HuH-7.5 (cell line): ENCODE measurements at regions not wholly inside any gene's neighbourhood (a gene's known extent, or its start where the extent isn't known, plus 50 kb on each side); places are given as distances from the start of the nearest gene placed in this dataset.
"Not testable (repeated sequence)": the region's sequence is repeated elsewhere in the genome, so short reads cannot be mapped to it uniquely, and the experiment has no call there.

Experiments
- DNase-seq: peaks from one replicate; pipeline ENCODE4 v3.0.0; 2011; ENCODE audit warnings: low spot score

DNA sequence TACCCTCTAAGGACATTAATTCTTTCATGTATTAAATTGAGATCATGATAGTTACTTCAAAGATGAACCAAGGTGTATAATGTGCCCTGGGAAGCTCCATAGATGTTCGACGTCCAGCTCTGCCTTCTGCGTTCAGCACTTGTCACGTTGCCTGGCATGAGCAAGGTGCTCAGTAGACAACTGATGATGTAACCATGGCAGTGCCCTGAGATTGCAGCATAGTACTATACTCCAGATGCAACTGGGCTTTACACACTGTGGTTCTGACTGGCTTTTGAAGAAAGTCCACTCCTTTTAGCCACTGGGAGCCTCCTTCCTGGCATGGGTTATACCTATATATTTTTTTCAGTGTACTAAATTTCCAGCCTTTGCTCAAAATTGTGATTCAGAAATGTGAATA lies 355.8 kb upstream of the SORCS1 start:
- DNase-seq = no peak

DNA sequence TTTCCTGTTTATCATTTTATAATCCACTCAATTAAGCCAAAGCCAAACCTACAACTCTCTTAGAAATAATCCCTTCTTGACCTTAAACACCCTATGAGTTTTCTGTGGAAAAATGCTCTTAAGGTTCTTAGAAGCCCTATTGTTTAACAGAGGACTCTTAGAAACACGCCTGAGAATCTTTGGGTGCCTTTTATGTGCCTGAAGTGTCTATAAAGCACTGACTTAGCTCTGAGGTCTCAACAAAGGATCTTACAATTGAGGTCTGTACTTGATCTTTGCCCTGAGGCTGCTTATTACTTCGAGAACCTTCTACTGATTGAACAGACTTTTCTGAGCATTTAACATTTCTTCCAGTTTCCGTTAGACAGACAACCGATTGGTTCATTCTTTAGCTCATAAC lies 353.3 kb upstream of the SORCS1 start:
- no peak for DNase-seq

DNA sequence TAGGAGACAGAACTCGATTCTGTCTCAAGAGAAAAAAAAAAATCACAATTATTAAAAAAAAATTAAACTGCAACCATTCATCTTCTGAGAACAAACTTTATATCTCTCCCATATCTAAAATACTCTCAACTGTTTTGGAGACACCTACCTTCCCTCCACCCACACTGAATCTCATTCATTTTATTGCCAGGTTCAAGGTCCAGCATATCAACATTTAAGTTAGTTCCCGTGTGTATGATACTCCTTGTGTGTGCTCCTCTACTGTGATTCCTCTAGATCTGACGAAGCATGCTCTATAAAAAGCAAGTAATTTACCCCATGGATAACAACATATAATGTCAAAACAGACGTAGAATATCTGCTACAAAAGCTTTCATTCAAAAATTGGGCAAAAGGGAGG lies 351.8 kb upstream of the SORCS1 start:
- DNase-seq = no peak

DNA sequence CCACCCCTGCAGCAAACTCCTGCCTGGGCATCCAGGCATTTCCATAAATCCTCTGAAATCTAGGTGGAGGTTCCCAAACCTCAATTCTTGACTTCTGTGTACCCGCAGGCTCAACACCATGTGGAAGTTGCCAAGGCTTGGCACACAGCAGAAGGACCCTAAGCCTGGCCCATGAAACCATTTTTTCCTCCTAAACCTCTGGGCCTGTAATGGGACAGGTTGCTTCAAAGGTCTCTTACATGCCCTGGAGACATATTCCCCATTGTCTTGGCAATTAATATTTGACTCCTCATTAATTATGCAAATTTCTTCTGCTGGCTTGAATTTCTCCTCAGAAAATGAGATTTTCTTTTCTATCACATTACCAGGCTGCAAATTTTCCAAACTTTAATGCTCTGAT lies 339.5 kb upstream of the SORCS1 start:
- DNase-seq = not testable (repeated sequence)

DNA sequence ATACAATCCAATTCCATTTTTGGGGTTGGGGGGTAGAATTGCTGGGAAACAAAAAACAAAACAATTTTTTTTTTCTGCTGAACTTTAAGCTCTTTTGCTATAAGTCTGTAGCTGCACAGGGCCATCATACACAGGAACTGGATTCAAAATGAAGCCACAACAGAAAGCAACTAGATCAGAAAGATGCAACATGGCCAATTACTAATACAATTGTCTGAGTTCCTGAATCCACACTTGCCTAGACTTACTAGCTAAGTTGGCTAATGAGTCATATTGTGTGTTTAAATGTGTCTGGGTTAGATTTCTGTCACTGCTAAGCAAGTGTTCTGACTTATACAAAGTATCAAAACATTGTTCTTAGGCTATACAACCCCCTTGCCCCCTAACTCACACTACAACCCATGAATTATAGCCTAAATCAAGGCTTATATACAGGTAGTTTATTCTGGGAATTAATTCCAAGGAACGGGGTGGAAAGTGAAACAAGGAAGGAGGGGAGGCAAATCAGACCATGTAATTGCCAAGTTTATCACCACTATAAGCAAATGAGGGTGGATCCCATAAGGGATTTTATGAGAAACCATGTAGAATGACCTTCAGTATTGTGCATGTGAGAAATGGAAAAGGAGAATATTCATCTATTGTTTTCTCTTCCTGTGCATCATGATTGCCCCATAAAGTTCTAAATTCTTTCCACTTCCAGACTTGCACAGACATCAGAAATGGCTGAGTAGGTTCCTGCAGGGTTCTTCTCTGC lies 337.9 kb upstream of the SORCS1 start:
- no peak for DNase-seq

DNA sequence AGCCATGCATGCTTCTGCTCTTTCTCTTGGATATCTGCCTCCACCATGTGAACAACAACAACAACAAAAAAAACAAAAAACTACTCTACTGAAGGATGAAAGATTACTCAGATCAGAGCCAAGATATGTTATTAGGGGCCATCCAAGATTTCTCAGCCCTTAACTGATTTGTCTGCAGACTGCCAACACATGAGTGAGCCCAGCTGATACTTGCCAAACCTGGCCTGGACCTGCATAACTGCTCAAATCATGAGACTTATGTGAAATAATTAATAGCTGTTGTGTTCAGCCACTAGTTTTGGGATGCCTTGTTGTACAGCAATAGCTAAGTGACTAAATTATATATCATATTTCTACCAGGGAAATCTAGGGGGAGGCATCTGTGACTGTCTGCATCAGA lies 334.5 kb upstream of the SORCS1 start:
- no peak for DNase-seq

DNA sequence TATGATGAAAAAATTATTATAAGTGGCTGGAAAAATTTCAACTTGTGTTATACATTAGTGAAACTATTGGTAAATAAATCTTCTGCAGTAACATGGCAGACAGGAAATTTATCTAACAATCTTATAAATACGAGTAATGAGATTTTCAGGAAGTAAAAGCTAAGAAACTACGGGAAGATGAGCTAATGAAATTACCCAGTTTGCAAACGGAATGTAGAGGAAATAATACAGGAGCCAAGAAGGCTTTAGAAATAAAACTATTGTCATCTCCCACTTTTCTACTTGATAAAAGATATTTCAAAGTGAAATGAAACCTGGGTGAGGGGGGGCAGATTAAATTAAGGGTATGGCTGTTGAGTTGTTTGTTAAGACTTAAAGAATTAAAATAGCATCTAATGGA lies 332.5 kb upstream of the SORCS1 start:
- DNase-seq = no peak

DNA sequence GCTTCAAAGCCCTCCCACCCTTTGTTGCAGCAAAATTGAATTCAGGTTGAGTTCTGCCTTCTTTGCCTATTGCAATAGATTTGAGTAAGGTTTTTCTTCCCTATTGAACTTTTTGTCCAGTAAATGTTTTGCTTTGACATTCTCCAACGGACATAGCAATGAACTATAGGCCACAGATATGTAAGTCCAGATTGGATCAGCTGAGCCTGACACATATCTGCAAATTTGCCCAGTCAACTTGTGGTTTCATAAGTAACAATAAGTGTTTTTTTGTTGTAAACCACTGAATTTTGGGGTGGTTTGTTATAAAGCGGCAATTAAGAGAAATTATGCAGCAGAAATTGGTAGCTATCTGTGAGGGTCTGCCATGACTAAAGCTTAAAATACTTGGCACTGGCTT lies 332.1 kb upstream of the SORCS1 start:
- no peak for DNase-seq

DNA sequence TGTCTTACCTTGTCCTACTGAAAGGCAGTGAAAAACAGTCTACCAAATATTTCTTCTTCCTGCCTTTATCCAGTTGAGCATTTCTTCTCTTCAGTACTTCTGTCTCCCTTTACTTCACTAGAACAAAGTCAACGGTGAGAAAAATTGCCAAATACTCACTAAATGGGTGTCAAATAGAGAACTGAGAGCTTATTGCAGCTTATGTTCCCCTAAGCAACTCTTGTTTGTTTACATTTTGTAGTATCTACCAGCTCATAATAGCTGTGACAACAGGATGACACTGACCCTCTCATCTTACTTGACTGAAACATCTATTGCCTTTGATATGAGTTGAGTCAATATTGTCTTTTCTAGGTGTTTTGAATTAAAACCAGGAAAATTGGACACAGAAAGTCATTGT lies 327.9 kb upstream of the SORCS1 start:
- no peak for DNase-seq

DNA sequence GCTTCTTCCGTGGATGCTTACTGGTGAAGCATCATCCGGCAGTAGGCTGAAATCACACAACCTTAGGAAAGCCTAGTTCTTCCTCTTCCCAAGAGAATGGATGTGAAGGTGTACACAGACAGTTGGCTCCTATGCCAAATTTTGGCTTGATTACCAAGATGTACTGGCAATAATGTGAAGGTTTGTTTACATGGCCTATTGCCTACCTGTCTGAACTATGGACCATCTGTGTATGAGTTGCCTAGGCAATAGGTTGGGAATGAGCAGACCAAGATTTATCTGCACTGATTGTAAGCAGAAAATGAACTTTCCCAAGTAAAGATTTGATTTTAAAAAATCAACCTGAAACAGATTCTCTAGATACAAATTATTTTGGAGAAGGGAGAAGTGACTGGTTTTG lies 325.9 kb upstream of the SORCS1 start:
- no peak for DNase-seq

DNA sequence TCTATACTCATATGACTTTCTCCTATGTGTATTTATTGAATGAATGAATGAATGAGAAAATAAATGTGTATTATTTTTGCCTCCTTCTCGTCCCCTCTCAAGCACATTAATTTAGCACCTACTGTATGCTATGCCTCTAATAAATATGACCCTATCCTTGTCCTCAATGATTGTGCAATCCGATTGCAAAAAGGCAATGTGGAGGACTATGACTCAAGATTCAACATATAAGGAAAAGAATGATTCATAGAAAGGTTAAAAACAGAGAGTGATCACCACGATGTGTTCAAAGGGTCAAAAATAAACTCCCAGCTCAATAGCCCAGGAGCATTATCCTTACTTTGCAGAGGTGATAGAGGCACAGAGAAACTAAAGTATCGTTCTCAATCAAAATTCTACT lies 322.8 kb upstream of the SORCS1 start:
- DNase-seq = no peak

DNA sequence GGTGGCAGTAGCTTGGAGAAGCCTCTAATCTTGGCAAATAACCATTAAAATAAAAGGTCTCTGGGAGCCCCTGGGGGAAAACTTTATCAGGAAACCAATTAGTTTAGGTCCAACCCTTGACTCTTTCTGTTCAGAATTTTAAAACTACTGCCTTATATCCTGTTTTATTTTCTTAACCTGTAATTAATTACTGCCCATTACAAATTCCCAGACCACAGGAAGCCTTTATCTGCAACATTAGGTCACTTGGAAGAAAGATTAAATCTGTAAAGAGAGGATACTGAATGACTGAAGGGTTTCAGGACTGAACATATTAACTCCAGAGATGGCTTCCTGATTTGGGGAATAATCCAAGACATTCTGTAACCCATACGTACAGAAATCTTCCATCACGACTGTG lies 320.5 kb upstream of the SORCS1 start:
- DNase-seq = no peak

DNA sequence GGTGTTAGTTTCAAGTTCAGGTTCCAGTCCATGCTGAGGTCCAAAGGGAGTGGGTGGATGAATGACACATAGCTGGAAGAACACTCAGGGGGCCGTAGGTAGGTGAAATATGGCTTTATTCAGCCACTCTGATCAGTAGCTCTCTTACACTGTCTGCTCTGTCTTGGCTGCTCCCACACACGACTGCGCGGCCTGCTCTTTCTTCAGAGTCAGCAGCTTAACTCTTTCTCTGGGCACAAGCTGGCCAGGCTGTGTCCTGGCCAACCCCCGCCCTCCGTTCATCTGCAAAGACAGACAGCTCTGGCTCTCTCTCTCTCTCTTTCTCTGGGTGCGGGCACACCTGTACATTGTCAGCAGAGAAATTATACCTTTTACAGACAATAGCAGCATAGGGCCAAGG lies 317.4 kb upstream of the SORCS1 start:
- no peak for DNase-seq

DNA sequence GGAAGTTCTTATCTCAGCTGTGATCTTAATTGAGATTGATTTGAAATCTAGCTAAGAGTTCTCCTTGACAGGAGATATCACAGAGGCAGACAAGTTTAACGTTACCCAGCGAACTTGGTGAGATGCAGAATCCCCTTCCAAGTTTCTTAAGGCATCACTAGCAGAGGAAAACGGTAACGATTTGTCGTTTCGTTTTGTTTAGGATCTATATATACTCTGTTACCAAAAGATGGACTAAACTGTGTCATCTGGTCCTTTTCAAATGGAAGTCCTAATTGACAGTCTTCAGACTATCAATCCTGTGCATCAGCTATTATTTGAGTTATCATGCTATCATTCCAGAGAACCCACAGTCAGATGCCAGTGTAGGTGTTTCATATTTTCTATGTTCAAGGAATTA lies 316.7 kb upstream of the SORCS1 start:
- DNase-seq = no peak

DNA sequence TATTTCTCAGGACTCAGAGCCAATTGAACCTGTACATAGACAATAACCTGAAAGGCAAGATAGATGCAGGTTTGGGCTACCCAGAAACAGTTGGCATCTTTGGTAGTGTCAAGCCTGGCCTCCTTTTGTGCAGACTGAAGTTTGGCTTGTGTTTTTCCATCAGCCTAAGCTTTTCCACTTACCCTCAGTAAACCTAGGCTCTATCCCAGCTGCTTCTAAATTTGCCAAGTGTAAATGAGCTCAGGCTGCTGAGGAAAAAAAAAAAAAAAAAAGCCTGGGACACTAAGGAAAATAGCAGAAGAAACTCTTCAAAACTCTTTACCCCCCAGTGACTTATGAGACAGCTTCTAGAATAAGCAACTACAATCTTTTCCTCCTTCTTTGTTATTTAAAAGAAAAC lies 316.3 kb upstream of the SORCS1 start:
- DNase-seq = no peak

DNA sequence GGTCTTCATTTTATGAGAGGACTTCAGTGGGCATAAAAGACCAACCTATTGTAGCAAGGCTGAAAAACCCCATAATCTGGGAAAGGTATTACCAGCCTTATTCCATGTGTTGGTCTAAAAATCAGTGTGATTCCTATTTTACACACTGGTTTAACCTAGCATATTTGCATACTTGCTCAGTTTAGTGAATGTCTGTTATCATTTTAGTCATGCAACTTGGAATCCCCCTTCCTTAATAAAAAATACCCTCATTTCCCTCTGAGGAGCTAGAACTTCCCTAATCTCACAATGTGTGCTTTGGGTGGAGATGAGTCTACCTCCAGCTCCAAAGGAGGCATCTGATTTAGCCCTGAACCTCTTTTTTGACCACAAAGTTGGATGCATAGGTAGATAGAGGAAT lies 312.8 kb upstream of the SORCS1 start:
- DNase-seq = no peak

DNA sequence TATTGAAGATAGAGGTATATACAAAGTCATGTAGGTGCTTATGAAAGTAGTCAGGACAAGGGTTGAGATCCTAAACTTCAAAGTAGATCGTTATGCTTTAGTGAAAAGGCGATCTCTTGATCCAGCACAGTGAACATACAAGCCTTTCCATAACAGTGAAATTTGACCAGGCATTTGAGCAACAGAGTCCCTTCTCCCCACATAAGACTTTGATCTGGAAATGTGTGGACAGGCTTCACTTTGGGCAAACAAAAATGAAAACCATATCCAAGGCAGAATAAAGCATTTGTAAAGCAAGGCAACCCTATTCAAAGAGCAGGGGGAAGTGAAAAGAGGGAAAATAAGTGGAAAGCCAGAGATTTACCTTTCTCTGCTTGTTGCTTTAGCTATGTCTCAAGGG lies 311.9 kb upstream of the SORCS1 start:
- no peak for DNase-seq

DNA sequence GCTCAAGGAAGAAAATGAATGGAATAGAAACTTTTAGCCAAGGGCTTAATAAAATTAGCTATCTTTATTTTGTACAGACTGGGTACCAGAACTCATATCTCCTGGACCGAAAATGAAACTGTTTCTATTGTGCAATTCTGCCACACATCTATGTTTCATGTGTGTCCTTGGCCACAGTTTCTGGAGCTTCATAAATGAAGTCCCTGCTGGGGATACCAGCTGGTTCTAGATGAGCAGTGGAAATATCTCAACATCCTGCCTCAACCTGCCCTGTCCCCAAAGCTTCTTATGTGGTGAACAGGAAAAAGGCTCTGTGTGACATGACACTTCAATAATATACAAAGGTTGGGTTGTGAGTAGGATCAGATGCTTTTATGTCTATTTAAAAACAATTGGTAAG lies 310.1 kb upstream of the SORCS1 start:
- DNase-seq = no peak

DNA sequence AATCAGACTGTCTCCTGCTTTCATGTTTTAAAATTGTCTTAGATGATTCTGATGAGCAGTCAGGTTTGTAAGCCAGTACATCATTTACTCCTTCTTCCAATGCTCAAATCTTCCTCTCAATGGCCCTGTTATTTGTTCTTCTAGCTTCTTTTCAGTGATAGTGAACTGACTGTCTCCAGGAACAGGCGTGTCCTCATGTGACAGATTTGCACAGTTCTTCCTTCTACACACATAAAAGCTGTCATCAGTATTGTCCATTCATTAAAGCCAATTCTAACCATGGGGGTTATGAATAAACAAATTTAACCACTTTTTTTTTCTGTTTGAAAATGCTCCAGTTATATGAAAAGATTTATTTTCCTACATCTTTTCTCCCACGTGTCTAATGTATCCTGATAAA lies 308.7 kb upstream of the SORCS1 start:
- DNase-seq = no peak

DNA sequence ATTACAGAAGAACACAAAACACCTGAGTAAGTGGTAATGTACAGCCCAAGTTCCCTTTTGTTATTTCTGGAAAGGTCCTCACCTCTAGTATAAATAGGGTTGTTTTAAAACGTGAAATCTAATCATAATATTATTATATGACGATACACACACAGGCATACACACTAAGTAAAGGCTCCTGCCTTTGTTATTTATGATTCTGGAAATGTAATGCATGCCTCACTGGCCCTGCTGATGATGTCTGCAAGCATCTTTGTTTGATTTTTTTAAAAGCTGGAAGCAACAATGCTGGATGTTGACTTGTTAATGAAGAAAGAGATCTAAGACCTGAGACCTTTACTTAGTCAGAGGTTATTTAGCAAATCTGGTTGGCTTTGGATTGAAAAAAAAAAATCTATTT lies 307.4 kb upstream of the SORCS1 start:
- DNase-seq = no peak

DNA sequence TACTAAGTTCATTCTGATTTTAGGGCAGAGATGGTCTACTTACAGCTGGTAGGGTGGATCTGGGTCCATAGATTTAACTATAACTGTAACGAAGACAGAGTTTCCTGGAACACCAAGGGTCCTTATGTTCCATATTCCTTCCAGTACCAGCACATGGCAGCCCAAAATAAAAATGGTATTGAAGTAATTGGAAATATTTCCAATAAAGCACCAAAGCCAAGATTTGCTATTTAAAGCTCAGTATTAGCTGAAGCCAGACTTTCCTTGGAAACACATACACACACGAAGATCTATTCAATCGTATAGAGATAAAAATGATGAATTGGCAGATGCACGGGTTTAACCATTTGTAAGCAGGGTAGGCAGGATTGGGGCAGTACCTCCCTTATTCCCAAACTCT lies 289.1 kb upstream of the SORCS1 start:
- no peak for DNase-seq

DNA sequence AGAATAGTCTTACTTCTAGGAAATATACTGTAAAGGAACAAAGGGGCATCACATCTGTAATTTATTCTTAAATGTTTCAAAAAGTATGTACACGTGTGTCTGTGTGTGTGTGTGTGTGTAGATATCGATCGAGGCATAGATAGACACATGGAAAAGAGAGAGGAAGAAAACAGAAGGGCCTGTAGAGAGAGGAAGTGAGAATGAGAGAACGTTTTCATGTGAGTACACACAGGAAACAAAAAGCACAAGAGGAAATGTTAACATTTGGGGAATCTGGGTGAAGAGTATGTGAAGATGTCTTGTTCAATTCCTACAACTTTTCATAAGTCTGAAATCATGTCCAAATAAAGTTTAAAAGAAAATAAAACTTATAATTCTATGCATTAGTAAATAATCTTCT lies 286.5 kb upstream of the SORCS1 start:
- no peak for DNase-seq

DNA sequence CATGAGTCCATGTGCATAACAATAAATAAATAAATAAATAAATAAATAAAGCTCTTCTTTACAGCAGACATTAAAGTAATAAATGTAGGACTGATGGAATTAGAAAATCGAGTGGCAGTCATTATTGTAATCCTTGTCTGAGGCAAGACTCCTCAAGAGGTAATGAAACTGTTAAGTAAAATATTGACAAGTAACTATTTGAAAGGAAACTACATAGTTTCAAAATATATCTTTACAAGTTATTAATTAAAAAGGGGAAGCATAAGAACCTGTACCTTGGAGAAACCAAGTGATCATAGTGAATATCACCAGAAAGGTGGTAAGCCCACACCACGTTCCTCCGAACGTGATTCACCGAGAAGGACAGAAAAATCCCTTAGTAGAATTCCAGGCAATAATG lies 285.6 kb upstream of the SORCS1 start:
- no peak for DNase-seq

DNA sequence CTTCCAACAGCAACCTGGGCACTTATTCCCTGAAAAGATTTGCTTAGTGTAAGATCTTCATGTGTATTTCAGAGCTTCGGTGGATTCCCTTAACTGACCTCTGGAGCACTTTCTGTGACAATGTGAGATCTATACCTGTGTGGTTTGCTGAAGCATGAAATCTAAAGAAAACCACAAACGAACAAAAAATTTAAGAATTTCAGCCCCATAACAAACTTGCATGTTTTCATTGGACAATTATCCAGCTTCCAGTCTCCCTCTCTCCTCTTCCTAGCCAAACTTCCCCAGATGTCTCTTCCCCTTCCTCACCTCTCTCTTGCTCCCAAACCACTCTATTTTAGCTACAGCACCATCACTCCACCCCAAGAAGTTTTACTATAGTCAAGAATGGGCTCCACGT lies 279.9 kb upstream of the SORCS1 start:
- DNase-seq = no peak

DNA sequence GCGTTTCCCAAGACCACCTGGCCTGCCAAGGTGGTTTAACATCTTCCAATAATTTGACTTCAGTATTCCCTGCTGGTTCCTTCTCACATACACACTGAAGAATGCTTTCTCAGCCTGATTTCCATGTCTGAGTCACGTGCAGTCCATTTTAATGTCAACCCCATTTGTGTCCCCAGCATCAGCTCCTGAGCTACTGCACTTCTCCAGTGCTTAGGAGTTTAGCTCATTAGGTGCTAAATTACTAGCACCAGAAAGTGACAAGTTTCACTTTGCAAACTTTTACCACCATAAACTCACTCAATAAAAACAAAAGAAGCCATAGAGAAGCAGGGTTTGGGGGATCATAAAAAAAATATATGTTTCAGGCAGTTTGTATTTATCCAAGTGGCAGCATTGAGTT lies 279.3 kb upstream of the SORCS1 start:
- DNase-seq = no peak
